GM21717 (cell line): ENCODE measurements at regions not wholly inside any gene's neighbourhood (a gene's known extent, or its start where the extent isn't known, plus 50 kb on each side); places are given as distances from the start of the nearest gene placed in this dataset.
"Not testable (repeated sequence)": the region's sequence is repeated elsewhere in the genome, so short reads cannot be mapped to it uniquely, and the experiment has no call there.

Source experiments
- ATAC-seq: cut with Tn5 transposase; IDR thresholded peaks from one replicate; pipeline ENCODE4 v1.9.1; 2021; ENCODE audit warnings: mild to moderate bottlenecking, moderate library complexity; ENCODE audit not compliant: unreplicated experiment

DNA sequence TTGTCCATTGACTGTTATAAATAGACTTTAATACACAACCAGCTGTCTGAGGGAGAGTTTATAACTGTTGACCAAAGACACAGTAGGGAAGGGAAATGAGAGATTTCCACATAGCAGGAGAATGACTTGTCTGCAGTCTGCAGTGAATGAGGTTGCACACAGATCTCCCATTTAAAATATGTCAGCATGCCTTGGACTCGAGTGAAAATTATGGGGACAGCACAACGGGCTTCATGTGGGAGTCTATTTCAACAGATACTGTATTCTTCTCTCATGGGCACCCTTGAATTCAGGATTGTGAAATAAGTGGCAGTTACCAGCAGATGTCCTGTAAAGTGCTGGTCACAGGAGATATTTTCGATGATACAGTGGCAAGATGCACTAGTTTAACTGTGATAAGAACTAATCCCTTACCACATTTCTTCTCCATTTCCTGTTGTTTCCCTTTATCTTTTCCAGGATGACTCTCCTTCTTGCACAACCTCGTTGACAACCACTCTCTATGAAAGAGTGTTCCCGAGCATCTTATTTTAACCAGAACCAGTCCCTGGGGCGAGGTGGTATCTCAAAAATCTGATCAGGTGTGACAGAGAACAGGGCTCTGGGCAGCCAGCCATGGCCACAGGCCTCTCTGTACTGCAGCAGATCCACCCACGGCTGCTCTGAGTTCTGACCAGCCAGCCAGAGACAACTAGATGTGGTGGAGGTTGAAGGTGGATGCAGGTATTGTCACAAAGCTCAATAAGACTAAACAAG is 51.5 kb upstream of the MAP3K1 start:
- no peak for ATAC-seq

DNA sequence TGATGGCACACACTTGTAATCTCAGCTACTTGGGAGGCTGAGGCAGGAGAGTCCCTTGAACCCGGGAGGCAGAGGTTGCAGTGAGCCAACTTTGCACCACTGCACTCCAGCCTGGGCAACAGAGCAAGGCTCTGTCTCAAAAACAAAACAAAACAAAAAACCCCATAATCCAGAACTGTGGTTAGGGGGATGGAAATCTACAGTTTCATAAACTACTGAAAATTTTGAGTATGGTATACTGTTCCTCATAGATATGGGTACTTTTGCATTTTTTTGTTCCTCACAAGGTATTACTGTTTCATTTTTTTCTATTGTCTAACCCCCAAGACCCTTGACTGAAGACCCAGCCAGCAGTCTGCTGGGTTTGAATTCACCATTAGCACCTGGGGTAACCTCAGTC is 52.2 kb upstream of the MAP3K1 start:
- no peak for ATAC-seq

DNA sequence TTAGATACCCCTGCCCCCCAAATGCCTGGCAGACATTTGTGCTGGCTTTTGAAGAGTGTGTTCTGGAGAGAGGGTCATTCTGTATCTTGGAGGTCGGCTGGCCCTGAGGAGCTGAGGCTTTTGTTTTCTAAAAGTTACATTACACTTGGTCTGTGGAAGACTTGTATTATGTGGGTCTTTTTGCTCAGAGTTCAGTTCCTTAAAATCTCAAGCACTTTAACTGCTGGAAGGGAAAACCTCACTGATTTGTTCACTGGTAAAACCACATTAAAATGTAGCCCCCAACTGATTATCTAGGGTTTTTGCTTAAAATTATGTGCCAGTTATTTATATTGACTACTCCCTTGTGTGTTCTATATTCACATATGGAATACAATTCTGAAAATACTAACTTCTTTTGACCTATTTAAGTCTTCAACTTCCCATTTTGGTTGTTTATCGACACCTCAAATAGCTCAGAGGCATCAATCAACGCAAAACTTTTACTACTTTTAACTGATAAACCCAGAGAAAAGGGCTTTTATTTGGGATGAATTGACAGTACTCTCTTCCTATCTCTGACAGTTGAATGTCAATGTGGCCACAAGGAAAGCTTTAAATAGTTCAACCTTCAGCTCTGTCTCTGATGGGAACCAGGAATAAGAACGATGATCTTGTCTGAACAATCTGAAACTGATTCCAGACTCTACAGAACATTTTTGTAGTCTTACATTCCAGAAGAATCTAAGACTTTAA is 54.0 kb upstream of the MAP3K1 start:
- no peak for ATAC-seq

DNA sequence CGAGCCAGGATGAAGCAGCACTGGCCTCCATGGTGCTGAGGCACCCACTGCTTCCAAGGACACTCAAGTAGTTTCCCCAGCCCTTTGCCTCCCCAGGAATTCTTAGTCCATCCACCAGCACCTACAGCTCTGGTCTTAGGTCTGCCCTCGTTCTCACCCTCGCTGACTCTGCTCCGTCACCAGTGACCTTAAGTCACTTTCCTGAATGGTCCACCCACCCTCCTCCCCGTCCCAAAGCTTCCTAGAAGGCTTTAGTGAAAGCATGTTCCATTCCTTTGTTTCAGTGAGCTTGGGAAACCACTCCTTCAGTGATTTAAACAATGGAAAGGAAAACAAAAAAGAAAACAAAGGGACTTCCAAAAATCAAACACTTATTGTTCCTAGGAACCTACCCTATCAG is 54.6 kb upstream of the MAP3K1 start:
- no peak for ATAC-seq

DNA sequence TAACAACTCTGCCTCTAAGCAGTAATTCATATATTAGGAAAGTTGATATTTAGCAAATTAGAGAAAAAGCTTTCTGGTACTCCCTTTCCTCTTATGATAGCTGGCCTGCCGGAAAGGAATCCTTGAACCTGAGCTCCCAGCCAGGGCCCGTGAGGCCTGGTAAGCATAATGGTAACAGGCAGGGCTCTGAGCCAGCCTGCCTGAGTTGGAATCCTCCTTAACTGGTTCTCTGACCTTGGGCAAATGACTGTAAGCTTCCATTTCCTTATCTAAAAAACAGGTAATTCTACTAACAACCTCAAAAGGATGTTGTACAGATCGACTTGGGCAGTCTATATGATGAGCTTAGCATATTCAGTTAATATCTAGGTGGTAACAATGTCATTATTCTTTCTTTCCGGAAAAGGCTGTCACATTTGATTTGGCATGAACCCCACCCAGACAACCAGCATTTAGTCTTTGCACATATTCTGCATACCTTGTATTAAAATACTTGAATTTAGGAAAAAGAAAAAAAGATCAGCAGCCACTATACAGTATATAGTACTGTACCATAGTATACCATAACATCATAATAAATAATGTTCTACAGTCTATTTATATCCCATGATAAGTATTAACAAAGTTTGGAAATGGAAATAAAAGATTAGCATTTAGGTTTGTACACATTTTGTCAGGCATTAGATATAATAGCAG is 55.7 kb upstream of the MAP3K1 start:
- ATAC-seq = no peak

DNA sequence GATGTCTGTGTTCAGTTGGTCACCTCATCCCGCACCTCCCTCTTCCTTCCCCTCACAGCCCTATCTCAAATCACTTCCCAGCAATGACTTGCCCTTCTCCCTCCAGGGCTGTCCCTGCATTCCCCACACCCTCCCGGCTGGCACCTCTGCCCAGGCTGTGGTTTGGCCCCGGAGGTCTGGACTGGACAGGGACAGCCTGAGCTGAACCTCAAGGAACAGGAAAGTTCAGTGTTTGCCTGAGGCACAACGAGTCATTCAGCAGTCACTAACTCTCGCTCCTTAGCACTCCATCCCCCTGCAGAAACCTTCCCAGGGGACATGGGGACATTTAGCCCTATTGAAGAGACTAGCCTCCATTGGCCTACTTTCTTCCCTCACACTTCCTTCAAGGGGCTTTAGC is 58.3 kb upstream of the MAP3K1 start:
- ATAC-seq = no peak

DNA sequence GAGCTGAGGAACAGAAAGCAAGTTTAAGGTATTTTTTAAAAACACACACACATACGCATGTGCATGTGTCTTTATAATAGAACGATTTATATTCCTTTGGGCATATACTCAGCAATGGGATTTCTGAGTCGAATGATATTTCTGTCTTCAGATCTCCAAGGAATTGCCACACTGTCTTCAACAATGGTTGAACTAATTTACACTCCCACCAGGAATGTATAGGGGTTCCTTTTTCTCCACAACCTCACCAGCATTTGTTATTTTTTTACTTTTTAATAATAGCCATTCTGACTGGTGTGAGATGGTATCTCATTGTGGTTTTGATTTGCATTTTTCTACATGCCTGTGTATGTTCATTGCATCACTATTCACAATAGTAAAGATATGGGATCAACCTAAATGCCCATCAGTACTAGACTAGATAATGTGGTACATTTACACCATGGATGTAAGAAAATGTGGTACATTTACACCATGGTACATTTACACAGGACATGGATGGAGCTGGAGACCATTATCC is 60.3 kb upstream of the MAP3K1 start:
- no peak for ATAC-seq

DNA sequence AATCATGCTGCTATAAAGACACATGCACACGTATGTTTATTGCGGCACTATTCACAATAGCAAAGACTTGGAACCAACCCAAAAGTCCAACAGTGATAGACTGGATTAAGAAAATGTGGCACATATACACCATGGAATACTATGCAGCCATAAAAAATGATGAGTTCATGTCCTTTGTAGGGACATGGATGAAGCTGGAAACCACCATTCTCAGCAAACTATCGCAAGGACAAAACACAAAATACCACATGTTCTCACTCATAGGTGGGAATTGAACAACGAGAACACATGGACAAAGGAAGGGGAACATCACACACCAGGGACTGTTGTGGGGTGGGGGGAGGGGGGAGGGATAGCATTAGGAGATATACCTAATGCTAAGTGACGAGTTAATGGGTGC is 61.8 kb upstream of the MAP3K1 start:
- ATAC-seq = not testable (repeated sequence)

DNA sequence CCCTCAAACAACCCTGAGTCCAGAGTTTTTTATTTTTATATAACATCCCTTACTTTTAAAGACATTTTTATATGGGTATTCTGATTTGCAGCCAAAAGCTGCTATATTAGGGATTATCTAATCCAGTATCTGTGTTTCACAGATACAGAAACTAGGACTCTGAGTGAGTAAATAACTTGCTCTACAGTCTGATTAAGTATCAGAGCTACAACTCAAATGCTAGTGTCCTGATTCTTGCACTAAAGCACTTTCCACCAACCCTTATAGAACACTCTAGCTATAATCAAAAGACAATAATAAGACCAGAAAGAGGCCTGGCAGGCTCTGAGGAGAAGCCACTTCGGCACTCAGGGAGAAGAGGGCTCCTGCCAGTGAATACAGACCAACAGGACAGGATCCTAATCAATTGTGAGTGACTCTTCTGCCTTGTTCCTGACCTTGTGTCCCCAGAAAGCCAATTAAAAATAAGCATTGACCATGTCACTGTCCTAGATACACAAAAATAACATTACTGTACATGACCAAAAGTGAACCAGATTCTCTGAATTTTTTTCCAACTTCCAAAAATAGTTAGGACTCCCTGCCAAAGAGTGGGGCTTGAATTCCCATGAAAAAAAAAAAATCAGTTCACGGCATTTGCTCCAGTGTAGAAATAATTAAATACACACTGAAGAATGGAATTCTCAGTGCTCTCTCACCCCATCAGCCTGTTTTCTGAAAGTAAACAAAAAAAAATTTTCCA is 63.6 kb upstream of the MAP3K1 start:
- ATAC-seq = no peak

DNA sequence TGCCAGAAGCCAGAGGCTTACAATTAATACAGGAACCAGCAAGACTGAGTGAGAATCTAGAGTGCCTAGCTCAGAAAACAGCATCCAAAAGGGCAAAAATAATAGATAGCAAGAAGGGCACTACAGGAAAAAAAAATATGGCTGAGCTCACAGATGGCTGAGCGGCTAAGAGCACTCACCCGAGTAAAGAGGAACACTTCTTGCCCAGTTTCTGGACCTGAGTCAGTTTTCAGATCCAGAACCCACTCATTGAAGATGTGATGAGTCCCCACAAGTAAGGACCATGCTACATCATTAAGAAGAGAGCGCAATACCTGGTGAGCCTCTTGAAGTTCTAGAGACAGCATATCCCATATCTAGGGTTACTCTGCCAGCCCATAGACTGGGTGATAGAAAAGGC is 65.5 kb upstream of the MAP3K1 start:
- no peak for ATAC-seq

DNA sequence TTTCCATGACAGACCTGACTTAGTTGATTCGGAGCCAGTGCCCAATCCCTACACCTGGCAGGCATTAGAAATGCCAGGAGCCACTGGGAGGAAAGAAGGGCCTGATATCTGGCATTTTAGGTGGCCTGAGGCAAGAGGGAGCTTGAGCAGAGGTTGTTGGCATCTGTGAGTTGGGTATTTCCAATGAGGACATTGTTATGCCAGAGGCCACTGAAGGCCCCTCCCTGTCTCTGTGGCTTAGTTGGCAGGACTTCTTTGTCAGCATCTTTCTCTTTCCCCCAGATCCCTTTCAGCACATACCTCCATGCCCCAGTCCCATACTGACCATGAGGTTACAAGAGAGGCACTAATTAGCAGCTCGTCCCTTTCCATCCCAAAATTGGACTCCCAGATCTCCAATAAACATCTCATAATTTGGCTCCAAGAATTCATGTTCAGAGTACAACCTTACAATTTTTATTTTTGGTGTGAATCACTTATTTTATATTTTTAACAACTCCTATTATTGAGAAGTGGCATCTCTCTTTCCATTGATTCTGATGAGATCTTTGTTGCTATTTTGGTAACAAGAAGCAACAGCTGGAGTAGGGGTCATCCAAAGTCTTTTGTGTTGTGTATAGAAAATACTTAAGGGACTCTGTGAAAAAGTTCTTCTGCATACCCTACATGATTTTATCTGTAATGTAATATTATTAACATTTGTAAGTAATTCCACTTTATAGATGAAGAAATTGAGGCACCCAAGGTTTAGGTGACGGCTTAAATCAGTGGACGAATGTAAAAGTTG is 68.6 kb upstream of the MAP3K1 start:
- no peak for ATAC-seq

DNA sequence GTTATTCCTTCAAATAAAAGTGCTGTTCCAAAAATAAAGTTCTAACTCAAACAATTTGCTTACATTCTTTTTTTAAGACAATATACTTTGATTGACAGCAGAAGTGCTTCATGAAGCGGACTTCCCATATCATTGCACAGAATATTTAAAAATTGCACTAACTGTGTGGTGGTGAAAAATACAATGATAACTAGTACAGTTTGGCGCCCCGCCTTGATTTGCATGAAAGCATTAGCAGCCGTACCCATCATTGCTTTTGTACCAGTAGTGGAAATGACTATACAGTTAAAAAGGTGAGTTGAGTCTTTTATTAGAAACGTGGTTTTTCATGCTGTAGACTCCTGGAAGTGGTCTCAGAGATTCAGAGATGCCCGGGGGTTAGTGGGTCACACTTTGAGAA is 69.5 kb upstream of the MAP3K1 start:
- no peak for ATAC-seq

DNA sequence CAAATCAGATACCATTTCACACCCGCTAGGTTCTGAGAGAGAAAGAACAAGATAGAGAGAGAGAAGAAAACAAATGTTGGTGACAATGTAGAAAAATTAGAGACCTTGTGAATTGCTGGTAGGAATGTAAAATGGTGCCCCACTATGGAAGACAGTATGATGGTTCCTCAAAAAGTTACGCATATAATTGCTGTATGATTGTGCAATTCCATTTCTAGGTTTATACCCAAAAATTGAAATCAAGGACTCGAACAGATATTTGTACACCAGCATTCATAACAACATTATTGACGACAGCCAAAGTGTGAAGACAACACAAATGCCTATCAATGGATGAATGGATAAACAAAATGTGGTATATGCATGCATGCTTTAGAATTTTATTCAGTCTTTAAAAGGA is 74.5 kb upstream of the MAP3K1 start:
- no peak for ATAC-seq

DNA sequence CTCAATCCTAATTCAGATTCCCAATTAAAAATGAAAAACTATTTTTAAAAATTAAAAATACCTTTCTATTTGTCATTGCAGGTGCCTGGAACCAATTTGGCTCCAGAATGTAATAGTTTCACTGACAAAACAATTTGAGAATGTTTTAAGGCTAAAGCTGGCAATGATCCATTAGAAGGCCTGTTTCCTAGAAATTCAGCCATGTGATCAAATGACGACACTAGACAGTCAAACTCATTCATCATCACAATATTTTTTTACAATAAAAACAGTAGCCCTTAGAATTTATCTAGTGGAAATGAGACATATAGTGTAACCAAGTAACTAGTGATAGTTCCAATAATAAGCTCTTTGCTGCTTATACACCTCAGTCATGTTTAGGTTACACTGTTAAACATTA is 75.4 kb upstream of the MAP3K1 start:
- ATAC-seq = no peak

DNA sequence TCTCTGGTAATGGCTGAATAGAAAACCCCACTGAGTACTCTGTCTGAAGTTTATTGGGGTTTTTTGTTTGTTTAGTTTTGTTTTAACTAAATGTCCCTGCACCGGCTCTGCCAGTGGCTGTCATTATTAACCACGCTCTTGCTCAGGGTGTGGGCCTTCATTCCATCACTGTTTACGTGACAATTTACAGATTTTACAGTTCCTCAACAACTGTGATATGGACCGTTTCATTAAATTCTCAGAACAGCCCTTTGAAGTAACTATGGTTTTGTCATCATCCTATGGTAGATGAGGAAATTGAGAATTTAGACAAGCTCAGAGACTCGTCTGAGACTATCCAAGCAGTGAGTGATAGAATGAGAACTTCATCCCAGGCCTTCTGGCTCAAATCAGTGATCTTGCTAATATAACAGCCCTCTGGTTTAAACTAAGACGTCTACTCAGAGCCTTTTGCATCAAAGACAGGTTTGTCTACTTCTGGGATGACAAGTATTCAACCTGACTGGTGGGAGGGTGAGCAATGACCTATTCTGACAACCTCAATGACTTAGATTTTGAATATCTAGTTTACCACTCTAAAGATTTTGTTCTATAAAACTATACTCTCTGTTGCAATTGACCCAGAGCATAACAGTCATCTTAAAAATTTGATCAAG is 77.3 kb upstream of the MAP3K1 start:
- ATAC-seq = no peak

DNA sequence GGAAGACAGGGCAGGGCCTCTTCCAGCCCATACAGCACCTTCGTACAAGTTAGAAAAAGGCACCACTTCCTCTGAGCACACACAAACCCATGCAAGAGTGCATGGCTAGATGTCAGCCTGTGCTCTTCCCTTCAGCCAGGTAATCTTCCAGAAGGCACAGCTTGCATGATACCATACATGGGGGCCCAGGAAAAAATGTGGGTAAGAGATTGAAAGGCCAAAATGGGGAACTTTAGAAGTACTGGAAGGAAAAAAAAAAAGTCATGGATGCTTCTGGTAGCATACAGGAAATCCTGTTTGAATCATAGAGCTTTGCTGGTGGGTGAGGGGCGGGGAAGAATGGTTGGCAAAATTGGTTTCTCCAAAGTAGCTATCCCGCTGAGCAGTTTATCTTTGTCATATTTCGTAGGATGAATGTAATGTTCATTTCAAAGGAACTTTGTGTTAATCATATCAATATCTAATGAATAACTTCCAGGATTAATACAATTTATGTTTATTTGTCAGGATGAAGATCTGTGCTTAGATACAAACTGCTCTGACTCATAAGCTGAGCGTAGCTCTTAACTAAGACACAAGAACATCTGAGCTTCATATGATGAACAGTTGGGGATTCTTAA is 78.2 kb upstream of the MAP3K1 start:
- ATAC-seq = no peak

DNA sequence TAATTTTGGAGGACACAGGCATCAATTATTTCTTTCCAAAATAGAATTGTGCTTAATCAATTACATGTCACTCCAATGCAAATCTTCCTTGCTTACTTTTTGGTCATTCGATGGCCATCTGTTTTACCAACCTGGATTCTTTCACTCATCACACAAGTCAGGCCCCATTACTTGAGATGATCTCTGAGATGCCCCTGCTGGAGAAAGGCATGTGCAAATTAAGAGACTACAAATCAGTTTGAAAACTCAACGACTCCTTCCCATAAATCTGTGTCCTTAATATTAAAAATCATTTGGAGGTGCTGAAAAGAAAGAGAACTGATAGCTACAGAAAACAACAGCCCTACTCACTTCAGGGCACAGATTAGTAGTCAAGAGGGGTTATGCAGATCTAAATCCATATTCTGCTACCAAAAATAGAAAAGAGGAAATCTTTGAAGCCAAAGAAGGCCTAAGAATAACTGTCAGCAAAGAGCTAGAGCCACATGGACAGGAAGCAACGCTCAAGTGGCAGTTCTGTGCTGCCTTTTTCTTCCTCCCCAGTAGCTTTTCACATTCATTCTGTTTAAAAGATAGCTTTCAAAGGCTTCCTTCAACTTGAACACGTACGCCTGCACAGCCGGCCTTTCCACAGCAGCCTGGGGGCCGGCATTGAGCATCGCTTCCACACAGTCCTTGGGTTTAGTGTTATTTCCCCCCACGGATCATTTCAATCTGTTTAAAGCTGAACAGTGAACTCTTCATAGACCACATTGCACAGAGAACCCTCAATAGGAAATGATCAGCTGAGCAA is 79.3 kb upstream of the MAP3K1 start:
- ATAC-seq = no peak

DNA sequence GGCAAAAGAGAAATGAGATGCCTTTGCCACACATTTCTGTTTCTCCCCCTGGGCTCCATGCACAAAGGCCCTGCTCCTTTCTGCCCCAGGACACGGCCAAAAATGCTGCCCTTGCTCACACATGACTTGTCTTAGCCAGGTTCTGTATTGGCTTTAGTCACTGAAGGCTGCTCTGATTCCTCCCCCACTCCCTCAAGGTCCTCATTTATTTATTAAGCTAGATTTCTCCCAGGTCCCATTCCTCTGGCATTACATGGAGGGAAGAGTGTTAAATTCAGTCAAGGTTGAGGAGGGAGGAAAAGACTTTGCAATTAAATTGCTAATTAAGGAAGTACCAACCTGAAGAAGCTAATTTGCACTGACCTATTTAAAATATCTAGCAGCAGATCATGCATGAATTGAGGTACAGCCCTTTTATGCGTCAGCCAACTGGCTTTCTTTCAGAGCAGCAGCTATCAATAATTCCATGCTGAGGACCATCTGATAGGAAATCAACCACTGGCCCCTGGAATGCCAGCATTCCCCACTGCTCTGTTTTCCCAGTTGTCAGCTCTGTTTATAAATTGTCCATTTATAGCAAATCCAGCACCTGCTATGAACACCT is 81.2 kb upstream of the MAP3K1 start:
- ATAC-seq = no peak
